HepG2 (cell line): ENCODE measurements at regions not wholly inside any gene's neighbourhood (a gene's known extent, or its start where the extent isn't known, plus 50 kb on each side); places are given as distances from the start of the nearest gene placed in this dataset.

ENCODE experiments used
- ARID3A ChIP-seq: IDR thresholded peaks from 2 replicates; pipeline ENCODE4 v1.6.1; 2012; ENCODE audit warnings: low read depth, low read length, improper control_type of control experiment
- GABPA ChIP-seq, 2 experiments: IDR thresholded peaks; 2 replicates each; pipeline ENCODE4 v1.6.1; 2011 to 2016; ENCODE audit warnings: low read depth in 2 of 2, low read length in 1 of 2, missing biosample characterization in 1 of 2, missing genetic modification characterization in 1 of 2
- NFIC ChIP-seq: IDR thresholded peaks from 2 replicates; pipeline ENCODE4 v1.6.1; 2012; ENCODE audit warnings: mild to moderate bottlenecking, low read length, inconsistent platforms
- PRPF4 ChIP-seq: fragments of 200-400 bp; formaldehyde crosslinking; IDR thresholded peaks from 2 replicates; pipeline ENCODE4 v1.6.1; 2016; ENCODE audit warnings: low read length, low read depth; ENCODE audit not compliant: poor library complexity, severe bottlenecking
- STAG1 ChIP-seq: sonication (generic); formaldehyde crosslinking; IDR thresholded peaks from 2 replicates; pipeline ENCODE4 v1.4.0; 2020; ENCODE audit warnings: missing genetic modification reagents
- ZNF224 ChIP-seq: sonication (generic); formaldehyde crosslinking; IDR thresholded peaks from 2 replicates; pipeline ENCODE4 v1.5.0; 2020; ENCODE audit warnings: mild to moderate bottlenecking, missing genetic modification reagents
- ZNF367 ChIP-seq: sonication (generic); formaldehyde crosslinking; IDR thresholded peaks from 2 replicates; pipeline ENCODE4 v1.4.0; 2020; ENCODE audit warnings: missing genetic modification reagents, borderline replicate concordance
- ZNF446 ChIP-seq: sonication (generic); formaldehyde crosslinking; IDR thresholded peaks from 2 replicates; pipeline ENCODE4 v1.5.0; 2020; ENCODE audit warnings: mild to moderate bottlenecking, missing genetic modification reagents
- ZNF597 ChIP-seq: sonication (generic); formaldehyde crosslinking; IDR thresholded peaks from 2 replicates; pipeline ENCODE4 v1.5.0; 2020; ENCODE audit warnings: missing genetic modification reagents

GRCh38 chr13:103140001-103140671 is 73.9 kb upstream of the SLC10A2 start:
- no peak for TF ChIP-seq ZNF224
- TF ChIP-seq NFIC: no peak
- no peak for TF ChIP-seq ZNF446
- no peak for TF ChIP-seq ARID3A
- no peak for TF ChIP-seq ZNF367 (CRISPR knock-in tag)
- peak; percentile 56 for TF ChIP-seq STAG1 (CRISPR knock-in tag)
- no peak for TF ChIP-seq ZNF597
- no peak for TF ChIP-seq GABPA (IDR thresholded peaks at IDR 0.05; ENCODE audit: low read depth, low read length)
- TF ChIP-seq GABPA (CRISPR knock-in tag; IDR thresholded peaks at IDR 0.05; ENCODE audit: low read depth): no peak
- TF ChIP-seq PRPF4: no peak
